SK-N-MC (cell line): ENCODE measurements at regions not wholly inside any gene's neighbourhood (a gene's known extent, or its start where the extent isn't known, plus 50 kb on each side); places are given as distances from the start of the nearest gene placed in this dataset.

Experiments used
- EZH2 ChIP-seq: fragments of 200-600 bp; sonication (generic); IDR thresholded peaks from one replicate; pipeline ENCODE4 v1.6.1; 2017; ENCODE audit warnings: antibody characterized with exemption
- FOXP2 ChIP-seq: optimal IDR thresholded peaks from 2 replicates; pipeline ENCODE3; 2011; ENCODE audit warnings: mild to moderate bottlenecking, moderate library complexity; ENCODE audit not compliant: insufficient read depth; ENCODE audit errors: extremely low read length, control extremely low read depth
- POLR2AphosphoS5 ChIP-seq: IDR thresholded peaks from 2 replicates; pipeline ENCODE4 v1.6.1; 2012; ENCODE audit warnings: mild to moderate bottlenecking, low read depth, low read length, borderline replicate concordance

DNA sequence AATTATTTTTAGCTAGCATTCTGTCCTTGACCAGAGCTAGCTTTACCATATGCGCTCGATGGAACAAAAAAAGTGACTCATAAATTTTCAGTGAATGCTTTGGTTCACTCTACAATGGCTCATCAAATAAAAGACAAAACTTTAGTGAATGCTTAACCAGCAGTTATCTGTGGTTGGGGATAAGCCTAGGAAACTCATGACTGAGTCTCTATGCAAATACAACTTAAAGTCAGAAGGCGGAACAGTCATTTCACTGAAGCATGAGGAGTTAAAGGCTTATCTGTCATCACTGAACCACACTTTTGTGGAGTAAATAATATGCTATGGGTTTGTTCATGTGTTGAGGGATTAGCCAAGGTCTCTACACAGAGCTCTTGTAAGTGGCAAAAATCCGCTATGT is 308.4 kb downstream of the SQOR start:
- TF ChIP-seq POLR2AphosphoS5 = no peak
- no peak for TF ChIP-seq EZH2
- no peak for TF ChIP-seq FOXP2
